Peyer's patch (tissue), 4 donors: ENCODE measurements at regions not wholly inside any gene's neighbourhood (a gene's known extent, or its start where the extent isn't known, plus 50 kb on each side); places are given as distances from the start of the nearest gene placed in this dataset.

Experiments
- POLR2A ChIP-seq, 2 donors: fragments of 450-650 bp; IDR thresholded peaks; one replicate each; pipeline ENCODE4 v1.5.1; 2017; ENCODE audit warnings: antibody characterized with exemption in 2 of 2, mild to moderate bottlenecking in 2 of 2, moderate library complexity in 2 of 2
- TF ChIP-seq, protein P1 (sequence below), 6 experiments: fragments of 450-650 bp in 4 of 6; fragments of 200-600 bp in 2 of 6; sonication (generic) in 1 of 6; IDR thresholded peaks; one replicate each; pipeline ENCODE4 v1.5.1; 2017 to 2019; ENCODE audit warnings: antibody characterized with exemption in 6 of 6, mild to moderate bottlenecking in 3 of 6, moderate library complexity in 1 of 6

DNA sequence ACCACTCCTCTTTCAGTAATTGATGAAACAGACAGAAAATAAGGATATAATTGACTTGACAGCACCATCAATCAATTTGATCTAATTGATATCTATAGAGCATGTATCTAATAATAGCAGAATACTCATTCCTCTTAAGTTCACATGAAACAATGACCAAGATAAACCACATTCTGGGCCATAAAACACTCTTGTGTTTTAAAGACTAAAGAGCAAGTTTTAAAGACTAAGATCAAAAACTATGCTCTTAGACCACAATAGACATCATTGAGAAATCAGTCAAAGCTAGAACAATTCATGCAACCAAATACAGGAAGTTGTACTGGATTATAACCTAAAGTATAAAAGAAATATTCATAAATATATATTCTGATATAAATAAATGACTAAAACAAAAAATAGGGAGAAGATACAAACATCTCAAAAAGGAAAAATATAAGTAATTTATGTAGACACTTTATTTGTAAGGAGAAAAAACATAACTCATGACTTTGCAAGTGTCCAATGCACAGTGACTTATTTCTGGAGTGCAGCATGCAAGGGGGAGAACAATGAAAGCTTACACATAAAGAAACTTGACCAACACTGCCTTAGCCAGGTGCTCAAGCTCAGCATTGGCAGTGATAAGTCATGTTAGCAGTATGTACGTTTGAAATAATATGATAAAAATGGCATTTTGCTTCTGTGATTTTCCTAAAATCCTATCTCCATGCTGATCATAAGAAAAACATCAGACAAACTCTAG lies 312.7 kb upstream of the IGFBP3 start:
- no peak for TF ChIP-seq POLR2A (IDR thresholded peaks at IDR 0.05)
- TF ChIP-seq, protein P1, sequence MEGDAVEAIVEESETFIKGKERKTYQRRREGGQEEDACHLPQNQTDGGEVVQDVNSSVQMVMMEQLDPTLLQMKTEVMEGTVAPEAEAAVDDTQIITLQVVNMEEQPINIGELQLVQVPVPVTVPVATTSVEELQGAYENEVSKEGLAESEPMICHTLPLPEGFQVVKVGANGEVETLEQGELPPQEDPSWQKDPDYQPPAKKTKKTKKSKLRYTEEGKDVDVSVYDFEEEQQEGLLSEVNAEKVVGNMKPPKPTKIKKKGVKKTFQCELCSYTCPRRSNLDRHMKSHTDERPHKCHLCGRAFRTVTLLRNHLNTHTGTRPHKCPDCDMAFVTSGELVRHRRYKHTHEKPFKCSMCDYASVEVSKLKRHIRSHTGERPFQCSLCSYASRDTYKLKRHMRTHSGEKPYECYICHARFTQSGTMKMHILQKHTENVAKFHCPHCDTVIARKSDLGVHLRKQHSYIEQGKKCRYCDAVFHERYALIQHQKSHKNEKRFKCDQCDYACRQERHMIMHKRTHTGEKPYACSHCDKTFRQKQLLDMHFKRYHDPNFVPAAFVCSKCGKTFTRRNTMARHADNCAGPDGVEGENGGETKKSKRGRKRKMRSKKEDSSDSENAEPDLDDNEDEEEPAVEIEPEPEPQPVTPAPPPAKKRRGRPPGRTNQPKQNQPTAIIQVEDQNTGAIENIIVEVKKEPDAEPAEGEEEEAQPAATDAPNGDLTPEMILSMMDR (IDR thresholded peaks at IDR 0.05), result no peak
